ENCODE measurements at regions not wholly inside any gene's neighbourhood (a gene's known extent, or its start where the extent isn't known, plus 50 kb on each side); places are given as distances from the start of the nearest gene placed in this dataset.

- H3K9me3 ChIP-seq (ENCODE audit: control insufficient read depth in 5 of 5, low read length in 5 of 5) = no peaks in the 10 kb centered on the region
Measured at GRCh38 chr19:28213470-28214082, 999.4 kb downstream of the UQCRFS1 start.

GRCh38 chr19:28210886-28211285, 1002.1 kb downstream of the UQCRFS1 start:
- no peaks in the 10 kb centered on the region for H3K36me3 ChIP-seq (ENCODE audit: control insufficient read depth in 5 of 5, insufficient read depth in 5 of 5, low read length in 5 of 5)
- H3K9me3 ChIP-seq (ENCODE audit: control insufficient read depth in 5 of 5, low read length in 5 of 5) = no peaks in the 10 kb centered on the region
- peaks cover 0 to 3% (median 0%) of the 10 kb centered on the region in 5 donors for H3K27me3 ChIP-seq (ENCODE audit: control insufficient read depth in 5 of 5, insufficient read depth in 4 of 5, low read length in 5 of 5)
- H3K4me1 ChIP-seq (ENCODE audit: control insufficient read depth in 5 of 5, insufficient read depth in 5 of 5, low read length in 5 of 5) = peaks cover 0 to 3% (median 3%) of the 10 kb centered on the region in 5 donors
- H3K4me3 ChIP-seq (ENCODE audit: low read depth in 1 of 5, low read length in 5 of 5) = no peak overlapping the region
- no peak overlapping the region for H3K9ac ChIP-seq (ENCODE audit: low read length in 5 of 5)
- H3K27ac ChIP-seq (ENCODE audit: low read depth, low read length) = no peak overlapping the region

More at GRCh38 chr19:28213470-28214082, 999.4 kb downstream of the UQCRFS1 start:
- no peak overlapping the region for H3K9ac ChIP-seq (ENCODE audit: low read length in 5 of 5)
- H3K27me3 ChIP-seq (ENCODE audit: control insufficient read depth in 5 of 5, insufficient read depth in 4 of 5, low read length in 5 of 5) = no peaks in the 10 kb centered on the region
- peaks cover 0 to 3% (median 1%) of the 10 kb centered on the region in 5 donors for H3K4me1 ChIP-seq (ENCODE audit: control insufficient read depth in 5 of 5, insufficient read depth in 5 of 5, low read length in 5 of 5)
- no peak overlapping the region for H3K4me3 ChIP-seq (ENCODE audit: low read depth in 1 of 5, low read length in 5 of 5)
- no peaks in the 10 kb centered on the region for H3K36me3 ChIP-seq (ENCODE audit: control insufficient read depth in 5 of 5, insufficient read depth in 5 of 5, low read length in 5 of 5)
- H3K27ac ChIP-seq (ENCODE audit: low read depth, low read length) = no peak overlapping the region

GRCh38 chr19:28208745-28209144, 1004.2 kb downstream of the UQCRFS1 start:
- no peak overlapping the region for H3K4me3 ChIP-seq (ENCODE audit: low read depth in 1 of 5, low read length in 5 of 5)
- H3K9me3 ChIP-seq (ENCODE audit: control insufficient read depth in 5 of 5, low read length in 5 of 5) = no peaks in the 10 kb centered on the region
- H3K9ac ChIP-seq (ENCODE audit: low read length in 5 of 5) = no peak overlapping the region
- no peaks in the 10 kb centered on the region for H3K36me3 ChIP-seq (ENCODE audit: control insufficient read depth in 5 of 5, insufficient read depth in 5 of 5, low read length in 5 of 5)
- peaks cover 0 to 3% (median 0%) of the 10 kb centered on the region in 5 donors for H3K27me3 ChIP-seq (ENCODE audit: control insufficient read depth in 5 of 5, insufficient read depth in 4 of 5, low read length in 5 of 5)
- peaks cover 0 to 3% (median 3%) of the 10 kb centered on the region in 5 donors for H3K4me1 ChIP-seq (ENCODE audit: control insufficient read depth in 5 of 5, insufficient read depth in 5 of 5, low read length in 5 of 5)
- H3K27ac ChIP-seq (ENCODE audit: low read depth, low read length) = no peak overlapping the region

- Histone ChIP-seq H3K27me3 (ENCODE audit: control insufficient read depth in 5 of 5, insufficient read depth in 4 of 5, low read length in 5 of 5) (peaks cover 0 to 3% (median 0%) of the 10 kb centered on the region in 5 donors), H3K27ac (ENCODE audit: low read depth, low read length) (no peak overlapping the region), H3K4me3 (ENCODE audit: low read depth in 1 of 5, low read length in 5 of 5) (no peak overlapping the region)
Measured at GRCh38 chr19:28207244-28207643, 1005.7 kb downstream of the UQCRFS1 start.

GRCh38 chr19:28201462-28201943, 1011.4 kb downstream of the UQCRFS1 start:
- no peaks in the 10 kb centered on the region for H3K27me3 ChIP-seq (ENCODE audit: control insufficient read depth in 5 of 5, insufficient read depth in 4 of 5, low read length in 5 of 5)
- H3K36me3 ChIP-seq (ENCODE audit: control insufficient read depth in 5 of 5, insufficient read depth in 5 of 5, low read length in 5 of 5) = no peaks in the 10 kb centered on the region
- peaks cover 0 to 17% (median 4%) of the 10 kb centered on the region in 5 donors for H3K4me1 ChIP-seq (ENCODE audit: control insufficient read depth in 5 of 5, insufficient read depth in 5 of 5, low read length in 5 of 5)
- no peak overlapping the region for H3K9ac ChIP-seq (ENCODE audit: low read length in 5 of 5)
- no peak overlapping the region for H3K27ac ChIP-seq (ENCODE audit: low read depth, low read length)
- no peak overlapping the region for H3K4me3 ChIP-seq (ENCODE audit: low read depth in 1 of 5, low read length in 5 of 5)
- H3K9me3 ChIP-seq (ENCODE audit: control insufficient read depth in 5 of 5, low read length in 5 of 5) = peaks cover 0 to 5% (median 0%) of the 10 kb centered on the region in 5 donors

More at GRCh38 chr19:28207244-28207643, 1005.7 kb downstream of the UQCRFS1 start:
- H3K36me3 ChIP-seq (ENCODE audit: control insufficient read depth in 5 of 5, insufficient read depth in 5 of 5, low read length in 5 of 5) = no peaks in the 10 kb centered on the region
- peaks cover 0 to 2% (median 0%) of the 10 kb centered on the region in 5 donors for H3K4me1 ChIP-seq (ENCODE audit: control insufficient read depth in 5 of 5, insufficient read depth in 5 of 5, low read length in 5 of 5)
- no peak overlapping the region for H3K9ac ChIP-seq (ENCODE audit: low read length in 5 of 5)
- no peaks in the 10 kb centered on the region for H3K9me3 ChIP-seq (ENCODE audit: control insufficient read depth in 5 of 5, low read length in 5 of 5)

- H3K9me3 ChIP-seq (ENCODE audit: control insufficient read depth in 5 of 5, low read length in 5 of 5) = peaks cover 0 to 5% (median 0%) of the 10 kb centered on the region in 5 donors
- peaks cover 0 to 17% (median 4%) of the 10 kb centered on the region in 5 donors for H3K4me1 ChIP-seq (ENCODE audit: control insufficient read depth in 5 of 5, insufficient read depth in 5 of 5, low read length in 5 of 5)
- no peak overlapping the region for H3K27ac ChIP-seq (ENCODE audit: low read depth, low read length)
- H3K4me3 ChIP-seq (ENCODE audit: low read depth in 1 of 5, low read length in 5 of 5) = no peak overlapping the region
- H3K9ac ChIP-seq (ENCODE audit: low read length in 5 of 5) = no peak overlapping the region
- H3K27me3 ChIP-seq (ENCODE audit: control insufficient read depth in 5 of 5, insufficient read depth in 4 of 5, low read length in 5 of 5) = peaks cover 0 to 1% (median 0%) of the 10 kb centered on the region in 5 donors
- no peaks in the 10 kb centered on the region for H3K36me3 ChIP-seq (ENCODE audit: control insufficient read depth in 5 of 5, insufficient read depth in 5 of 5, low read length in 5 of 5)
Measured at GRCh38 chr19:28199323-28199722, 1013.6 kb downstream of the UQCRFS1 start.

- H3K9ac ChIP-seq (ENCODE audit: low read length in 5 of 5) = no peak overlapping the region
- H3K4me1 ChIP-seq (ENCODE audit: control insufficient read depth in 5 of 5, insufficient read depth in 5 of 5, low read length in 5 of 5) = peaks cover 0 to 17% (median 4%) of the 10 kb centered on the region in 5 donors
- H3K27me3 ChIP-seq (ENCODE audit: control insufficient read depth in 5 of 5, insufficient read depth in 4 of 5, low read length in 5 of 5) = peaks cover 0 to 3% (median 0%) of the 10 kb centered on the region in 5 donors
- H3K27ac ChIP-seq (ENCODE audit: low read depth, low read length) = no peak overlapping the region
- H3K9me3 ChIP-seq (ENCODE audit: control insufficient read depth in 5 of 5, low read length in 5 of 5) = peaks cover 0 to 5% (median 0%) of the 10 kb centered on the region in 5 donors
- H3K36me3 ChIP-seq (ENCODE audit: control insufficient read depth in 5 of 5, insufficient read depth in 5 of 5, low read length in 5 of 5) = no peaks in the 10 kb centered on the region
- no peak overlapping the region for H3K4me3 ChIP-seq (ENCODE audit: low read depth in 1 of 5, low read length in 5 of 5)
Measured at GRCh38 chr19:28196961-28197360, 1016.0 kb downstream of the UQCRFS1 start.

GRCh38 chr19:28196101-28196500, 1016.9 kb downstream of the UQCRFS1 start:
- Histone ChIP-seq H3K27ac (ENCODE audit: low read depth, low read length) (no peak overlapping the region), H3K36me3 (ENCODE audit: control insufficient read depth in 5 of 5, insufficient read depth in 5 of 5, low read length in 5 of 5) (no peaks in the 10 kb centered on the region), H3K9me3 (ENCODE audit: control insufficient read depth in 5 of 5, low read length in 5 of 5) (peaks cover 0 to 1% (median 0%) of the 10 kb centered on the region in 5 donors), H3K9ac (ENCODE audit: low read length in 5 of 5) (no peak overlapping the region), H3K4me1 (ENCODE audit: control insufficient read depth in 5 of 5, insufficient read depth in 5 of 5, low read length in 5 of 5) (peaks cover 0 to 17% (median 4%) of the 10 kb centered on the region in 5 donors), H3K4me3 (ENCODE audit: low read depth in 1 of 5, low read length in 5 of 5) (no peak overlapping the region), H3K27me3 (ENCODE audit: control insufficient read depth in 5 of 5, insufficient read depth in 4 of 5, low read length in 5 of 5) (peaks cover 0 to 3% (median 0%) of the 10 kb centered on the region in 5 donors)

GRCh38 chr19:28185646-28186045, 1027.3 kb downstream of the UQCRFS1 start:
- H3K9ac ChIP-seq (ENCODE audit: low read length in 5 of 5) = no peak overlapping the region
- no peaks in the 10 kb centered on the region for H3K36me3 ChIP-seq (ENCODE audit: control insufficient read depth in 5 of 5, insufficient read depth in 5 of 5, low read length in 5 of 5)
- no peak overlapping the region for H3K4me3 ChIP-seq (ENCODE audit: low read depth in 1 of 5, low read length in 5 of 5)
- no peaks in the 10 kb centered on the region for H3K9me3 ChIP-seq (ENCODE audit: control insufficient read depth in 5 of 5, low read length in 5 of 5)
- peaks cover 0 to 3% (median 0%) of the 10 kb centered on the region in 5 donors for H3K27me3 ChIP-seq (ENCODE audit: control insufficient read depth in 5 of 5, insufficient read depth in 4 of 5, low read length in 5 of 5)
- H3K4me1 ChIP-seq (ENCODE audit: control insufficient read depth in 5 of 5, insufficient read depth in 5 of 5, low read length in 5 of 5) = peaks cover 0 to 14% (median 0%) of the 10 kb centered on the region in 5 donors
- H3K27ac ChIP-seq (ENCODE audit: low read depth, low read length) = no peak overlapping the region

GRCh38 chr19:28184997-28185396, 1028.0 kb downstream of the UQCRFS1 start:
- Histone ChIP-seq H3K4me3 (ENCODE audit: low read depth in 1 of 5, low read length in 5 of 5) (no peak overlapping the region), H3K27ac (ENCODE audit: low read depth, low read length) (no peak overlapping the region), H3K4me1 (ENCODE audit: control insufficient read depth in 5 of 5, insufficient read depth in 5 of 5, low read length in 5 of 5) (peaks cover 0 to 14% (median 0%) of the 10 kb centered on the region in 5 donors), H3K27me3 (ENCODE audit: control insufficient read depth in 5 of 5, insufficient read depth in 4 of 5, low read length in 5 of 5) (no peaks in the 10 kb centered on the region), H3K36me3 (ENCODE audit: control insufficient read depth in 5 of 5, insufficient read depth in 5 of 5, low read length in 5 of 5) (no peaks in the 10 kb centered on the region), H3K9ac (ENCODE audit: low read length in 5 of 5) (no peak overlapping the region), H3K9me3 (ENCODE audit: control insufficient read depth in 5 of 5, low read length in 5 of 5) (no peaks in the 10 kb centered on the region)
